Naive thymus-derived CD4-positive, alpha-beta T cell (primary cell): ENCODE measurements at regions not wholly inside any gene's neighbourhood (a gene's known extent, or its start where the extent isn't known, plus 50 kb on each side); places are given as distances from the start of the nearest gene placed in this dataset.

ENCODE experiments used
- ATAC-seq: fragments of 150-1000 bp; cut with Tn5 transposase; 2 replicates; pipeline ENCODE4 v1.10.0; 2021; ENCODE audit warnings: mild to moderate bottlenecking, moderate library complexity
- CTCF ChIA-PET: fragments of 350-600 bp; sonication (Branson Sonifier 250); formaldehyde crosslinking; loops from one replicate; lab custom pipeline; 2021; ENCODE audit warnings: antibody characterized with exemption; lab: Charles Lee
- POLR2A ChIA-PET: fragments of 350-600 bp; sonication (Branson Sonifier 250); formaldehyde crosslinking; loops from one replicate; lab custom pipeline; 2021; ENCODE audit warnings: antibody characterized with exemption, inconsistent platforms; lab: Charles Lee
- DNase-seq, 9 donors: peaks; one replicate each; pipeline versions ENCODE4 v3.0.0 to v3.0.0-alpha.2; 2020 to 2022; ENCODE audit warnings: mixed read lengths in 1 of 9
- H3K27ac ChIP-seq: one replicate; pipeline ENCODE4 v1.7.0; 2013; ENCODE audit warnings: mild to moderate bottlenecking, low read depth, low read length, moderate library complexity
- H3K27me3 ChIP-seq, 2 donors: one replicate each; pipeline ENCODE4 v1.7.0; 2013; ENCODE audit warnings: low read length in 2 of 2, mild to moderate bottlenecking in 2 of 2, moderate library complexity in 2 of 2; ENCODE audit not compliant: control insufficient read depth in 2 of 2, insufficient read depth in 2 of 2
- H3K36me3 ChIP-seq, 3 experiments: 1 replicate in 2 of 3; 2 replicates in 1 of 3; pipeline ENCODE4 v1.7.0; 2013; ENCODE audit warnings: low read length in 3 of 3, mild to moderate bottlenecking in 3 of 3, moderate library complexity in 1 of 3; ENCODE audit not compliant: insufficient read depth in 3 of 3, control insufficient read depth in 2 of 3
- H3K4me1 ChIP-seq, 2 donors: one replicate each; pipeline ENCODE4 v1.7.0; 2013; ENCODE audit warnings: low read length in 2 of 2, mild to moderate bottlenecking in 2 of 2, moderate library complexity in 1 of 2; ENCODE audit not compliant: control insufficient read depth in 2 of 2, insufficient read depth in 2 of 2
- H3K4me3 ChIP-seq: 2 replicates; pipeline ENCODE4 v1.7.0; 2013; ENCODE audit warnings: mild to moderate bottlenecking, low read length
- H3K9me3 ChIP-seq, 3 experiments: 1 replicate in 2 of 3; 2 replicates in 1 of 3; pipeline ENCODE4 v1.7.0; 2013; ENCODE audit warnings: low read length in 3 of 3; ENCODE audit not compliant: control insufficient read depth in 2 of 3
- H3K27ac Mint-ChIP-seq, 9 donors: one replicate each; pipeline ENCODE4 v1.8.0; 2020 to 2022; ENCODE audit warnings: mixed read lengths in 9 of 9, mild to moderate bottlenecking in 8 of 9, moderate library complexity in 5 of 9, inconsistent platforms in 2 of 9
- H3K27me3 Mint-ChIP-seq, 5 donors: one replicate each; pipeline ENCODE4 v1.8.0; 2021 to 2022; ENCODE audit warnings: mixed read lengths in 5 of 5, mild to moderate bottlenecking in 1 of 5
- H3K36me3 Mint-ChIP-seq, 5 donors: one replicate each; pipeline ENCODE4 v1.8.0; 2020 to 2022; ENCODE audit warnings: mixed read lengths in 5 of 5, mild to moderate bottlenecking in 3 of 5, inconsistent platforms in 1 of 5
- H3K4me1 Mint-ChIP-seq, 7 donors: one replicate each; pipeline ENCODE4 v1.8.0; 2020 to 2022; ENCODE audit warnings: mixed read lengths in 7 of 7, mild to moderate bottlenecking in 3 of 7, inconsistent platforms in 1 of 7
- H3K4me3 Mint-ChIP-seq, 10 donors: one replicate each; pipeline ENCODE4 v1.8.0; 2020 to 2022; ENCODE audit warnings: mild to moderate bottlenecking in 10 of 10, mixed read lengths in 10 of 10, moderate library complexity in 6 of 10, inconsistent platforms in 2 of 10
- H3K9me3 Mint-ChIP-seq, 11 donors: one replicate each; pipeline ENCODE4 v1.8.0; 2020 to 2022; ENCODE audit warnings: mixed read lengths in 11 of 11, mild to moderate bottlenecking in 4 of 11, inconsistent platforms in 1 of 11, moderate library complexity in 1 of 11
- intact Hi-C, 2 donors: fragments of 100-400 bp; cut with micrococcal nuclease; formaldehyde crosslinking; loops; one replicate each; pipeline ENCODE4 v1.15.1; 2023

- H3K9me3 Mint-ChIP-seq: peaks cover 0 to 8% (median 0%) of the 10 kb centered on the region in 11 donors
- Histone ChIP-seq H3K9me3 (no peaks in the 10 kb centered on the region), H3K4me1 (no peaks in the 10 kb centered on the region), H3K4me3 (no peak overlapping the region), H3K27ac (no peak overlapping the region), H3K27me3 (no peaks in the 10 kb centered on the region), H3K36me3 (no peaks in the 10 kb centered on the region)
- ChIA-PET CTCF (no interaction called here), POLR2A (no interaction called here)
- H3K27ac Mint-ChIP-seq: no peak overlapping the region
- DNase-seq (no peak), ATAC-seq (no peak)
- peaks cover 0 to 6% (median 0%) of the 10 kb centered on the region in 5 donors for H3K27me3 Mint-ChIP-seq
- no peak overlapping the region for H3K4me3 Mint-ChIP-seq
- no peaks in the 10 kb centered on the region for H3K4me1 Mint-ChIP-seq
- intact Hi-C loops: no loop called here
- H3K36me3 Mint-ChIP-seq: no peaks in the 10 kb centered on the region
Measured at GRCh38 chr20:55776176-55776575, 229.1 kb downstream of the CBLN4 start.

GRCh38 chr20:55774628-55775027 lies 230.7 kb downstream of the CBLN4 start:
- H3K4me3 Mint-ChIP-seq: no peak overlapping the region
- H3K4me1 ChIP-seq: no peaks in the 10 kb centered on the region
- H3K4me1 Mint-ChIP-seq: no peaks in the 10 kb centered on the region
- DNase-seq (no peak), ATAC-seq (no peak)
- ChIA-PET CTCF (no interaction called here), POLR2A (no interaction called here)
- H3K36me3 ChIP-seq: no peaks in the 10 kb centered on the region
- no peak overlapping the region for H3K27ac ChIP-seq
- no peak overlapping the region for H3K4me3 ChIP-seq
- H3K36me3 Mint-ChIP-seq: no peaks in the 10 kb centered on the region
- peaks cover 0 to 8% (median 0%) of the 10 kb centered on the region in 11 donors for H3K9me3 Mint-ChIP-seq
- intact Hi-C loops: no loop called here
- H3K27me3 Mint-ChIP-seq: peaks cover 0 to 6% (median 0%) of the 10 kb centered on the region in 5 donors
- no peaks in the 10 kb centered on the region for H3K27me3 ChIP-seq
- H3K27ac Mint-ChIP-seq: no peak overlapping the region
- H3K9me3 ChIP-seq: no peaks in the 10 kb centered on the region

GRCh38 chr20:55761797-55762196 lies 243.5 kb downstream of the CBLN4 start:
- Mint-ChIP-seq H3K36me3 (no peaks in the 10 kb centered on the region), H3K27ac (no peak overlapping the region), H3K4me1 (no peaks in the 10 kb centered on the region), H3K9me3 (peaks cover 3 to 28% (median 16%) of the 10 kb centered on the region in 11 donors), H3K4me3 (no peak overlapping the region), H3K27me3 (no peaks in the 10 kb centered on the region)
- H3K27ac ChIP-seq: no peak overlapping the region
- no peak for ATAC-seq
- no peak overlapping the region for H3K4me3 ChIP-seq
- H3K9me3 ChIP-seq: no peaks in the 10 kb centered on the region
- ChIA-PET POLR2A (no interaction called here), CTCF (no interaction called here)
- no peaks in the 10 kb centered on the region for H3K36me3 ChIP-seq
- DNase-seq: no peak
- H3K4me1 ChIP-seq: no peaks in the 10 kb centered on the region
- H3K27me3 ChIP-seq: no peaks in the 10 kb centered on the region
- intact Hi-C loops: no loop called here

- no peak overlapping the region for H3K4me3 Mint-ChIP-seq
- Histone ChIP-seq H3K9me3 (no peaks in the 10 kb centered on the region), H3K4me3 (no peak overlapping the region), H3K36me3 (no peaks in the 10 kb centered on the region), H3K4me1 (no peaks in the 10 kb centered on the region), H3K27ac (no peak overlapping the region), H3K27me3 (no peaks in the 10 kb centered on the region)
- no peak for ATAC-seq
- POLR2A ChIA-PET: no interaction called here
- H3K27ac Mint-ChIP-seq: no peak overlapping the region
- no peaks in the 10 kb centered on the region for H3K27me3 Mint-ChIP-seq
- H3K36me3 Mint-ChIP-seq: no peaks in the 10 kb centered on the region
- no peaks in the 10 kb centered on the region for H3K4me1 Mint-ChIP-seq
- DNase-seq: no peak
- CTCF ChIA-PET: no interaction called here
- H3K9me3 Mint-ChIP-seq: peaks cover 3 to 24% (median 13%) of the 10 kb centered on the region in 11 donors
- intact Hi-C loops: no loop called here
Measured at GRCh38 chr20:55761100-55761499, 244.2 kb downstream of the CBLN4 start.

GRCh38 chr20:55760586-55760985 lies 244.7 kb downstream of the CBLN4 start:
- Mint-ChIP-seq H3K4me3 (no peak overlapping the region), H3K9me3 (peaks cover 0 to 21% (median 11%) of the 10 kb centered on the region in 11 donors), H3K4me1 (no peaks in the 10 kb centered on the region), H3K27ac (no peak overlapping the region), H3K27me3 (no peaks in the 10 kb centered on the region), H3K36me3 (no peaks in the 10 kb centered on the region)
- H3K4me3 ChIP-seq: no peak overlapping the region
- POLR2A ChIA-PET: no interaction called here
- H3K9me3 ChIP-seq: no peaks in the 10 kb centered on the region
- H3K36me3 ChIP-seq: no peaks in the 10 kb centered on the region
- no peak for ATAC-seq
- CTCF ChIA-PET: no interaction called here
- H3K27ac ChIP-seq: no peak overlapping the region
- H3K27me3 ChIP-seq: no peaks in the 10 kb centered on the region
- intact Hi-C loops: no loop called here
- no peak for DNase-seq
- H3K4me1 ChIP-seq: no peaks in the 10 kb centered on the region

GRCh38 chr20:55755861-55756260 lies 249.5 kb downstream of the CBLN4 start:
- no peak for DNase-seq
- Histone ChIP-seq H3K27me3 (no peaks in the 10 kb centered on the region), H3K4me3 (no peak overlapping the region), H3K36me3 (no peaks in the 10 kb centered on the region), H3K27ac (no peak overlapping the region), H3K4me1 (no peaks in the 10 kb centered on the region), H3K9me3 (no peaks in the 10 kb centered on the region)
- no peaks in the 10 kb centered on the region for H3K36me3 Mint-ChIP-seq
- ChIA-PET CTCF (no interaction called here), POLR2A (no interaction called here)
- no peak for ATAC-seq
- no peak overlapping the region for H3K27ac Mint-ChIP-seq
- H3K27me3 Mint-ChIP-seq: no peaks in the 10 kb centered on the region
- H3K4me3 Mint-ChIP-seq: no peak overlapping the region
- intact Hi-C loops: no loop called here
- H3K9me3 Mint-ChIP-seq: peaks cover 0 to 14% (median 0%) of the 10 kb centered on the region in 11 donors
- no peaks in the 10 kb centered on the region for H3K4me1 Mint-ChIP-seq

GRCh38 chr20:55755411-55755810 lies 249.9 kb downstream of the CBLN4 start:
- ATAC-seq (no peak), DNase-seq (no peak)
- H3K4me3 Mint-ChIP-seq: no peak overlapping the region
- Histone ChIP-seq H3K27ac (no peak overlapping the region), H3K4me1 (no peaks in the 10 kb centered on the region), H3K9me3 (no peaks in the 10 kb centered on the region), H3K27me3 (no peaks in the 10 kb centered on the region), H3K4me3 (no peak overlapping the region), H3K36me3 (no peaks in the 10 kb centered on the region)
- H3K27ac Mint-ChIP-seq: no peak overlapping the region
- H3K9me3 Mint-ChIP-seq: peaks cover 0 to 14% (median 0%) of the 10 kb centered on the region in 11 donors
- CTCF ChIA-PET: no interaction called here
- H3K27me3 Mint-ChIP-seq: no peaks in the 10 kb centered on the region
- H3K36me3 Mint-ChIP-seq: no peaks in the 10 kb centered on the region
- POLR2A ChIA-PET: no interaction called here
- intact Hi-C loops: no loop called here
- H3K4me1 Mint-ChIP-seq: no peaks in the 10 kb centered on the region
